LNCaP clone FGC (cell line): ENCODE measurements at regions not wholly inside any gene's neighbourhood (a gene's known extent, or its start where the extent isn't known, plus 50 kb on each side); places are given as distances from the start of the nearest gene placed in this dataset.

Experiments used
- DNase-seq: peaks from one replicate; pipeline ENCODE4 v3.0.0-alpha.2; 2011; ENCODE audit warnings: low read depth
- H3K4me3 ChIP-seq: 2 replicates; pipeline ENCODE4 v1.5.1; 2011; ENCODE audit warnings: mild to moderate bottlenecking, low read depth, low read length, control low read depth
- CTCF ChIP-seq: IDR thresholded peaks from 2 replicates; pipeline ENCODE4 v1.5.1; 2012; ENCODE audit warnings: mild to moderate bottlenecking; ENCODE audit not compliant: control insufficient read depth, insufficient read depth; ENCODE audit errors: extremely low read depth

- no peak overlapping the region for H3K4me3 ChIP-seq
- no peak for TF ChIP-seq CTCF
- DNase-seq, result no peak
Measured at GRCh38 chr2:120593921-120594686, 141.6 kb upstream of the GLI2 start.

GRCh38 chr2:120594856-120595685 is 140.6 kb upstream of the GLI2 start:
- no peak for DNase-seq
- no peak for TF ChIP-seq CTCF
- no peak overlapping the region for H3K4me3 ChIP-seq

- H3K4me3 ChIP-seq, result no peak overlapping the region
- no peak for TF ChIP-seq CTCF
- no peak for DNase-seq
Measured at GRCh38 chr2:120595739-120596138, 139.9 kb upstream of the GLI2 start.

GRCh38 chr2:120596191-120596811 is 139.4 kb upstream of the GLI2 start:
- DNase-seq, result no peak
- H3K4me3 ChIP-seq, result no peak overlapping the region
- TF ChIP-seq CTCF, result no peak

GRCh38 chr2:120596990-120597594 is 138.6 kb upstream of the GLI2 start:
- no peak for TF ChIP-seq CTCF
- H3K4me3 ChIP-seq, result no peak overlapping the region
- DNase-seq, result no peak

- no peak overlapping the region for H3K4me3 ChIP-seq
- no peak for DNase-seq
- no peak for TF ChIP-seq CTCF
Measured at GRCh38 chr2:120597595-120598193, 138.0 kb upstream of the GLI2 start.
